IMR-90 (cell line): ENCODE measurements at regions not wholly inside any gene's neighbourhood (a gene's known extent, or its start where the extent isn't known, plus 50 kb on each side); places are given as distances from the start of the nearest gene placed in this dataset.

ENCODE experiments used
- ATAC-seq: fragments of 200-7000 bp; cut with Tn5 transposase; 2 replicates; pipeline ENCODE4 v1.9.1; 2020; ENCODE audit warnings: low read depth, mild to moderate bottlenecking, moderate library complexity
- BruUV-seq: library from RNA; stranded (reverse); fragments of 400-500 nt; replicated peaks from 2 replicates; lab custom pipeline; 2021; lab: Mats Ljungman, UMichigan
- CTCF ChIA-PET: fragments of 300-600 bp; formaldehyde crosslinking; extraction: SDS; loops from one replicate; lab custom pipeline; 2021; ENCODE audit warnings: antibody characterized with exemption; lab: Yijun Ruan, JAX
- POLR2A ChIA-PET: fragments of 300-600 bp; sonication (Branson Sonifier 250); formaldehyde crosslinking; loops from one replicate; lab custom pipeline; 2022; ENCODE audit warnings: antibody characterized with exemption; ENCODE audit not compliant: unreplicated experiment; lab: Charles Lee
- DNase-seq: peaks from one replicate; pipeline ENCODE4 v3.0.0; 2013
- H2AFZ ChIP-seq: replicated peaks from 2 replicates; pipeline ENCODE3; 2013; ENCODE audit warnings: low read length, mild to moderate bottlenecking; ENCODE audit not compliant: poor library complexity
- H2AK5ac ChIP-seq: 2 replicates; pipeline ENCODE4 v1.6.1; 2013; ENCODE audit warnings: low read depth, low read length, inconsistent platforms
- H2AK9ac ChIP-seq: replicated peaks from 2 replicates; pipeline ENCODE3; 2013; ENCODE audit warnings: mild to moderate bottlenecking, low read depth, low read length, moderate library complexity; ENCODE audit not compliant: poor library complexity
- H2BK120ac ChIP-seq: 2 replicates; pipeline ENCODE4 v1.6.1; 2013; ENCODE audit warnings: low read depth, low read length, inconsistent platforms
- H2BK15ac ChIP-seq: 3 replicates; pipeline ENCODE4 v1.6.1; 2013; ENCODE audit warnings: low read depth, low read length, inconsistent platforms
- H2BK20ac ChIP-seq: 2 replicates; pipeline ENCODE4 v1.6.1; 2013; ENCODE audit warnings: low read depth, mild to moderate bottlenecking, inconsistent platforms, low read length, moderate library complexity
- H2BK5ac ChIP-seq: 2 replicates; pipeline ENCODE4 v1.6.1; 2013; ENCODE audit warnings: mild to moderate bottlenecking, low read depth, low read length, inconsistent platforms; ENCODE audit not compliant: poor library complexity, severe bottlenecking
- H3K14ac ChIP-seq: replicated peaks from 2 replicates; pipeline ENCODE4 v1.6.1; 2013; ENCODE audit warnings: low read depth, low read length, inconsistent platforms
- H3K18ac ChIP-seq: 2 replicates; pipeline ENCODE4 v1.6.1; 2013; ENCODE audit warnings: low read depth, low read length, control low read depth
- H3K23ac ChIP-seq: 2 replicates; pipeline ENCODE4 v1.6.1; 2013; ENCODE audit warnings: low read depth, low read length, inconsistent platforms
- H3K27ac ChIP-seq: 2 replicates; pipeline ENCODE4 v1.5.1; 2013; ENCODE audit warnings: mild to moderate bottlenecking, control low read depth, low read length; ENCODE audit not compliant: insufficient read depth
- H3K27me3 ChIP-seq: 2 replicates; pipeline ENCODE4 v1.6.1; 2013; ENCODE audit warnings: low read length; ENCODE audit not compliant: control insufficient read depth, insufficient read depth
- H3K36me3 ChIP-seq: 2 replicates; pipeline ENCODE4 v1.6.1; 2013; ENCODE audit warnings: low read length, mixed read lengths; ENCODE audit not compliant: control insufficient read depth, insufficient read depth
- H3K4ac ChIP-seq: 2 replicates; pipeline ENCODE4 v1.6.1; 2013; ENCODE audit warnings: low read depth, low read length, inconsistent platforms
- H3K4me1 ChIP-seq: 2 replicates; pipeline ENCODE4 v1.6.1; 2013; ENCODE audit warnings: low read length, mixed read lengths; ENCODE audit not compliant: control insufficient read depth, insufficient read depth
- H3K4me2 ChIP-seq: 2 replicates; pipeline ENCODE4 v1.6.1; 2013; ENCODE audit warnings: low read depth, mild to moderate bottlenecking, control low read depth, low read length, moderate library complexity
- H3K4me3 ChIP-seq: 2 replicates; pipeline ENCODE4 v1.5.1; 2013; ENCODE audit warnings: low read depth, mild to moderate bottlenecking, control low read depth, low read length, moderate library complexity; ENCODE audit not compliant: insufficient read depth
- H3K56ac ChIP-seq: 2 replicates; pipeline ENCODE4 v1.6.1; 2013; ENCODE audit warnings: low read length, inconsistent platforms; ENCODE audit not compliant: insufficient read depth; ENCODE audit errors: extremely low read depth
- H3K79me1 ChIP-seq, 2 experiments: 2 replicates each; pipeline ENCODE4 v1.6.1; 2013; ENCODE audit warnings: low read length in 2 of 2, inconsistent platforms in 1 of 2, low read depth in 1 of 2
- H3K9ac ChIP-seq: 2 replicates; pipeline ENCODE4 v1.6.1; 2013; ENCODE audit warnings: low read depth, low read length, control low read depth
- H3K9me1 ChIP-seq: 2 replicates; pipeline ENCODE4 v1.6.1; 2013; ENCODE audit warnings: low read length, inconsistent platforms; ENCODE audit not compliant: insufficient read depth
- H3K9me3 ChIP-seq: 2 replicates; pipeline ENCODE4 v1.6.1; 2013; ENCODE audit warnings: low read length; ENCODE audit not compliant: control insufficient read depth, insufficient read depth
- H4K20me1 ChIP-seq: 2 replicates; pipeline ENCODE4 v1.6.1; 2013; ENCODE audit warnings: low read length, inconsistent platforms; ENCODE audit not compliant: insufficient read depth
- H4K5ac ChIP-seq: 2 replicates; pipeline ENCODE4 v1.6.1; 2013; ENCODE audit warnings: mild to moderate bottlenecking, low read depth, low read length, control low read depth
- H4K8ac ChIP-seq, 2 experiments: 2 replicates each; pipeline ENCODE4 v1.6.1; 2013; ENCODE audit warnings: low read depth in 2 of 2, low read length in 2 of 2, control low read depth in 1 of 2, inconsistent platforms in 1 of 2
- H4K91ac ChIP-seq: 2 replicates; pipeline ENCODE4 v1.6.1; 2013; ENCODE audit warnings: low read depth, low read length, inconsistent platforms; ENCODE audit not compliant: insufficient read depth
- BHLHE40 ChIP-seq: fragments of 150-350 bp; IDR thresholded peaks from 2 replicates; pipeline ENCODE4 v1.6.1; 2016; ENCODE audit warnings: mild to moderate bottlenecking, low read depth, low read length
- CEBPB ChIP-seq: IDR thresholded peaks from 2 replicates; pipeline ENCODE4 v1.6.1; 2012; ENCODE audit warnings: low read depth, low read length, improper control_type of control experiment
- FOS ChIP-seq: fragments of 150-350 bp; IDR thresholded peaks from 2 replicates; pipeline ENCODE4 v1.6.1; 2016; ENCODE audit warnings: low read depth, low read length
- MAFK ChIP-seq: IDR thresholded peaks from 2 replicates; pipeline ENCODE4 v1.6.1; 2012; ENCODE audit warnings: low read depth, low read length, improper control_type of control experiment
- MAZ ChIP-seq: IDR thresholded peaks from 2 replicates; pipeline ENCODE4 v1.6.1; 2012; ENCODE audit warnings: low read depth, mild to moderate bottlenecking, low read length, improper control_type of control experiment, moderate library complexity, borderline replicate concordance
- MXI1 ChIP-seq: IDR thresholded peaks from 2 replicates; pipeline ENCODE4 v1.6.1; 2012; ENCODE audit warnings: low read depth, mild to moderate bottlenecking, low read length, moderate library complexity, borderline replicate concordance
- NFE2L2 ChIP-seq: fragments of 150-350 bp; IDR thresholded peaks from 2 replicates; pipeline ENCODE4 v1.6.1; 2016; ENCODE audit warnings: low read depth, mild to moderate bottlenecking, low read length
- POLR2A ChIP-seq: IDR thresholded peaks from 2 replicates; pipeline ENCODE4 v1.6.1; 2012; ENCODE audit warnings: mild to moderate bottlenecking, low read depth, low read length
- RAD21 ChIP-seq: IDR thresholded peaks from 2 replicates; pipeline ENCODE4 v1.6.1; 2012; ENCODE audit warnings: low read length, improper control_type of control experiment
- RCOR1 ChIP-seq: IDR thresholded peaks from 2 replicates; pipeline ENCODE4 v1.6.1; 2012; ENCODE audit warnings: mild to moderate bottlenecking, low read length, improper control_type of control experiment; ENCODE audit not compliant: insufficient replicate concordance
- RFX5 ChIP-seq: IDR thresholded peaks from 2 replicates; pipeline ENCODE4 v1.8.0; 2012; ENCODE audit warnings: low read depth, mild to moderate bottlenecking, low read length, moderate library complexity
- SMC3 ChIP-seq: fragments of 150-350 bp; IDR thresholded peaks from 2 replicates; pipeline ENCODE4 v1.6.1; 2016; ENCODE audit warnings: low read depth, mild to moderate bottlenecking, antibody characterized with exemption, low read length, moderate library complexity
- USF2 ChIP-seq: fragments of 150-350 bp; IDR thresholded peaks from 2 replicates; pipeline ENCODE4 v1.6.1; 2017; ENCODE audit warnings: mild to moderate bottlenecking, antibody characterized with exemption, low read length, low read depth
- WGBS, 2 experiments: methylation state at CpG; one replicate each; pipeline versions ENCODE4 v1.1.5 to v1.1.7; 2013; ENCODE audit warnings: missing lambda C conversion rate in 2 of 2; ENCODE audit not compliant: insufficient read length in 1 of 2; ENCODE audit errors: extremely low coverage in 2 of 2; 5-methylcytosine and 5-hydroxymethylcytosine counted together
- dilution Hi-C: fragments of 300-500 bp; cut with HindIII; formaldehyde crosslinking; loops from one replicate; pipeline ENCODE4 v1.14.3; 2018; ENCODE audit warnings: low sequenced_read_pairs; ENCODE audit not compliant: unreplicated experiment
- in situ Hi-C: fragments of 300-500 bp; cut with MboI; formaldehyde crosslinking; loops from 3 replicates; pipeline ENCODE4 v1.14.3; 2019; ENCODE audit warnings: low sequenced_read_pairs, inconsistent platforms, mixed read lengths
- intact Hi-C: fragments of 100-400 bp; cut with micrococcal nuclease; formaldehyde crosslinking; loops from 2 replicates; pipeline ENCODE4 v1.10.0; 2022
- TF ChIP-seq, protein P1 (sequence below): fragments of 150-350 bp; IDR thresholded peaks from 2 replicates; pipeline ENCODE4 v1.6.1; 2016; ENCODE audit warnings: low read depth, mild to moderate bottlenecking, low read length, moderate library complexity, borderline replicate concordance
- TF ChIP-seq, protein P2 (sequence below): conservative IDR thresholded peaks from 2 replicates; pipeline ENCODE4 v1.5.1; 2012; ENCODE audit warnings: mild to moderate bottlenecking, low read depth, low read length, improper control_type of control experiment

- Histone ChIP-seq H2AFZ (no peak overlapping the region), H4K8ac (no peak overlapping the region), H3K4me1 (no peaks in the 10 kb centered on the region), H4K20me1 (no peaks in the 10 kb centered on the region), H3K14ac (no peak overlapping the region), H3K9me3 (no peaks in the 10 kb centered on the region), H3K27me3 (no peaks in the 10 kb centered on the region), H3K79me1 (no peaks in the 10 kb centered on the region), H2BK120ac (no peak overlapping the region), H3K9ac (no peak overlapping the region), H3K4ac (no peak overlapping the region), H2BK15ac (no peak overlapping the region), H2BK20ac (no peak overlapping the region), H3K9me1 (no peaks in the 10 kb centered on the region), H2AK9ac (no peak overlapping the region), H3K4me3 (no peak overlapping the region), H4K91ac (no peak overlapping the region), H3K36me3 (no peaks in the 10 kb centered on the region), H2BK5ac (no peak overlapping the region), H3K23ac (no peak overlapping the region), H3K27ac (no peak overlapping the region), H3K4me2 (no peak overlapping the region), H3K56ac (no peak overlapping the region), H3K18ac (no peak overlapping the region), H2AK5ac (no peak overlapping the region), H4K5ac (no peak overlapping the region)
- ChIA-PET POLR2A (no interaction called here), CTCF (no interaction called here)
- intact Hi-C loops (no loop called here), in situ Hi-C loops (no loop called here), dilution Hi-C loops (no loop called here)
- ATAC-seq (no peak), DNase-seq (no peak)
- TF ChIP-seq, protein P1, sequence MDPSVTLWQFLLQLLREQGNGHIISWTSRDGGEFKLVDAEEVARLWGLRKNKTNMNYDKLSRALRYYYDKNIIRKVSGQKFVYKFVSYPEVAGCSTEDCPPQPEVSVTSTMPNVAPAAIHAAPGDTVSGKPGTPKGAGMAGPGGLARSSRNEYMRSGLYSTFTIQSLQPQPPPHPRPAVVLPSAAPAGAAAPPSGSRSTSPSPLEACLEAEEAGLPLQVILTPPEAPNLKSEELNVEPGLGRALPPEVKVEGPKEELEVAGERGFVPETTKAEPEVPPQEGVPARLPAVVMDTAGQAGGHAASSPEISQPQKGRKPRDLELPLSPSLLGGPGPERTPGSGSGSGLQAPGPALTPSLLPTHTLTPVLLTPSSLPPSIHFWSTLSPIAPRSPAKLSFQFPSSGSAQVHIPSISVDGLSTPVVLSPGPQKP, result no peak
- TF ChIP-seq MAZ, result no peak
- no peak for TF ChIP-seq FOS
- TF ChIP-seq, protein P2, sequence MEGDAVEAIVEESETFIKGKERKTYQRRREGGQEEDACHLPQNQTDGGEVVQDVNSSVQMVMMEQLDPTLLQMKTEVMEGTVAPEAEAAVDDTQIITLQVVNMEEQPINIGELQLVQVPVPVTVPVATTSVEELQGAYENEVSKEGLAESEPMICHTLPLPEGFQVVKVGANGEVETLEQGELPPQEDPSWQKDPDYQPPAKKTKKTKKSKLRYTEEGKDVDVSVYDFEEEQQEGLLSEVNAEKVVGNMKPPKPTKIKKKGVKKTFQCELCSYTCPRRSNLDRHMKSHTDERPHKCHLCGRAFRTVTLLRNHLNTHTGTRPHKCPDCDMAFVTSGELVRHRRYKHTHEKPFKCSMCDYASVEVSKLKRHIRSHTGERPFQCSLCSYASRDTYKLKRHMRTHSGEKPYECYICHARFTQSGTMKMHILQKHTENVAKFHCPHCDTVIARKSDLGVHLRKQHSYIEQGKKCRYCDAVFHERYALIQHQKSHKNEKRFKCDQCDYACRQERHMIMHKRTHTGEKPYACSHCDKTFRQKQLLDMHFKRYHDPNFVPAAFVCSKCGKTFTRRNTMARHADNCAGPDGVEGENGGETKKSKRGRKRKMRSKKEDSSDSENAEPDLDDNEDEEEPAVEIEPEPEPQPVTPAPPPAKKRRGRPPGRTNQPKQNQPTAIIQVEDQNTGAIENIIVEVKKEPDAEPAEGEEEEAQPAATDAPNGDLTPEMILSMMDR, result no peak
- no peak for TF ChIP-seq NFE2L2
- no peak for TF ChIP-seq RCOR1
- TF ChIP-seq RAD21, result no peak
- no peak for TF ChIP-seq POLR2A
- TF ChIP-seq BHLHE40, result no peak
- no peak for TF ChIP-seq USF2
- TF ChIP-seq CEBPB, result no peak
- no peak for TF ChIP-seq MAFK
- no peak for TF ChIP-seq RFX5
- TF ChIP-seq SMC3, result no peak
- TF ChIP-seq MXI1, result no peak
- no CpG with 5 or more reads among the region's 4 CpGs for WGBS, 2 experiments
- no TSS peak for BruUV-seq
These were observed 915.1 kb upstream of the MAP3K7 start for GRCh38 chr6:91501930-91502329.
